Head of caudate nucleus (tissue), 42 donors: ENCODE measurements at regions not wholly inside any gene's neighbourhood (a gene's known extent, or its start where the extent isn't known, plus 50 kb on each side); places are given as distances from the start of the nearest gene placed in this dataset.
"Not testable (repeated sequence)": the region's sequence is repeated elsewhere in the genome, so short reads cannot be mapped to it uniquely, and the experiment has no call there.

Experiments used
- DNase-seq, 42 donors: peaks; one replicate each; pipeline versions ENCODE4 v3.0.0 to v3.0.0-alpha.2; 2020 to 2021; ENCODE audit warnings: mixed read lengths in 7 of 42
- intact Hi-C: fragments of 100-400 bp; cut with DNase I; formaldehyde crosslinking; loops from one replicate; pipeline ENCODE4 v1.15.0; 2022

DNA sequence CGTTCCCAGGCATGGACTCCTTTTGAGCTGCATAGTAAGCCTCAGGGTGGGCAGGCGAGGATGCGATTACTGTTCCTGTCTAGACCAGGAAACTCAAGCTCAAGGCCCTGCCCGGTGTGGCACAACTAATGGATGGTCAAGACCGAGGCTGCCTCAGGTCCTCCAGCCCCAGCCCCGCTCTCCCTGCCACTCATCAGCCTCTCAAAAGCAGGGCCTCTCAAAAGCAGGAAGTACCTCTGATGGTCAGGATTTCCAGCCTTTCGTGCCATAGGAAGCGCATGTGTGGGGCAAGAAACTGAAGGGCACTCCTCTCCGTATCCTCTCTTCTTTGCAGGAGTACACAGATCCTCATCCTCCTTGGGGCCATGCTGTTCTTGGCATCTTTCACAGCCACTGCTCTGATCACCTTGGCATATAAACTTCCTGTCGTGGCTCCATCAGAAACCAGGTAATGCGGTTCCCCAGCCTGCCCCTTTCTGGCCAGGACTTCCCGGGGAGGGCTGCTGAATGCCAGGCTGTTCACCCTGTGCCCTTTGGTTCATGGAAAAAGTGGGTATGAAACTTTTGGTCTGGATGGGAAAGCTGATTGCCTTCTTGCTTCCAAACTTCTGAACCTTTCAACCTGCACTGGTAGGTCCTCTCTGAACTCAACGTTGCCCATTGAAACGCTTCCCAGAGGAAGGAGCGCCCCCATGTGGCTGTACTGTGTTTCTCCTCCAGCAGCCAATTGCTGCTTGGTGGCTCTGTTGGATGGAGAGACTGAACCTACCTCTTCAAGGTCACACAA, 82.8 kb upstream of the SEC11C start:
- intact Hi-C loops: no loop called here
- DNase-seq: peak in 41 of 42 donors; percentile 63 to 96 (median 86)

DNA sequence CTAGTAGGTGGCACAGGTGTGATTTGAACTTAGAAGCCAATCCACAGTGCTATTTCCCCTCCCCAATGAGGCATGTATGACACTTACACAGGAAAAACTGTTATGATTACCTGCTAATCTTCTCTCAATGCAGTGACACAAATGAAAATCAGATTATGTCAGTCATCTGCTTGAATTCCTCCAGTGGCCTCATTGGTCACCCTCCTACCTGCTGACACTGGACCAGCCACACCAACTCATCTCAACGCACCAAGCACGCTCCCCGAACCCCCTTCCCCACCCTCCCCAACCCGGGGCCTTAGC, 82.2 kb upstream of the SEC11C start:
- intact Hi-C loops: no loop called here

DNA sequence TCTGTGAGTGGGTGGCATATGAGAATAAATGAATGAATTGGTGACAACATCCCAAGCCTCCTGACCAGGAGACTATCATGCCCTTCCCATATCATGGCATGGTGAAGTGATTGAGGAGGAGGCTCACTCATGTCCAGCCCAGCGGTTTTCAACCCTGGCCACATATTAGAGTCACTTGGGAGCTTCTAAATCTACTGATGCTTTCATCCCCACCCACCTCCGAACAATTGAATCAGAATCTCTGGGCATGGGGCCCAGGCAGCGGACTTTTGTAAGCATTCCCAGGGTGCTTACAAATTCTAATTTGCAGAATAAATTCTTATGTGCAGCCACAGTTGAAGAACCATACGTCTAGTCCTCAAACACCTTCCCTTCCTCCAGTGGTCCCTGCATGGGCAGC, 81.7 kb upstream of the SEC11C start:
- DNase-seq: no peak
- intact Hi-C loops: no loop called here

More for the DNA sequence above, 82.2 kb upstream of the SEC11C start:
- DNase-seq: no peak

DNA sequence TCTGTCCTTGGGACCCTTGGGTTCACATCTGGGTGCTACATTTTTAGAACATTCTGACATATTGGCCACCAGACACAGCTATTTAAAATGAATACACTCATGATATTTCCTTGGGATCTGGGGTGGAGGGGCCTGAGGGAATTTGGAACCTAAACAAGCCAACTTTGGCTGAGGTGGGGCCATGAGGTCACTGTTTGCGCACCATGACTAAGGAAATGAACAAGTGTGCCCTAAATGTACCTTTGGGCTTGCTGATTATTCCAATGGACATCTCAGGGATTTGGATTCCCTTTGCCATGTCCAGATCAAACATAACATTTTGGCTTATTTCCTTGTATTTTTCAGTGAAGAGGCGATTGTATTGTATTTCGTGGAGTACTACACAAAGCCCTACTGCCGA, 80.5 kb upstream of the SEC11C start:
- intact Hi-C loops: no loop called here
- DNase-seq: no peak

DNA sequence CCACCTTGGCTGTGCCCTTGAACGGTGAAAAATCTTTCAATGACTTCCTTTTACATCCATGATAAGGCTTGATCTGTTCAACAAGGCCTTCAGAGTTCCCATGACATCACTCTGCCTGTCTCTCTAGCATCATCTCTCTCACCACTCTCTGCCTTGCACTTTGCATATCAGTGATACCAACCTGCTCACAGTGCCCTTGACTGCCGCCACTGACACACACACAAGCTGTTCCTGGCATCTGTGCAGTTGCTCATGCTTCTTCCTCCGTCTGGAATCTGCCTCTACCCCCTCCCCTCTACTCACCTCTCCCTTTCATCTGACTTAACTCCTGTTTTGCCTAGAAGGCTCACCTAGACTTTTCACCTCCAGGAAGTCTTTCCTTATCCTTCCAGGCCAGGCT, 79.1 kb upstream of the SEC11C start:
- intact Hi-C loops: no loop called here
- no peak for DNase-seq

DNA sequence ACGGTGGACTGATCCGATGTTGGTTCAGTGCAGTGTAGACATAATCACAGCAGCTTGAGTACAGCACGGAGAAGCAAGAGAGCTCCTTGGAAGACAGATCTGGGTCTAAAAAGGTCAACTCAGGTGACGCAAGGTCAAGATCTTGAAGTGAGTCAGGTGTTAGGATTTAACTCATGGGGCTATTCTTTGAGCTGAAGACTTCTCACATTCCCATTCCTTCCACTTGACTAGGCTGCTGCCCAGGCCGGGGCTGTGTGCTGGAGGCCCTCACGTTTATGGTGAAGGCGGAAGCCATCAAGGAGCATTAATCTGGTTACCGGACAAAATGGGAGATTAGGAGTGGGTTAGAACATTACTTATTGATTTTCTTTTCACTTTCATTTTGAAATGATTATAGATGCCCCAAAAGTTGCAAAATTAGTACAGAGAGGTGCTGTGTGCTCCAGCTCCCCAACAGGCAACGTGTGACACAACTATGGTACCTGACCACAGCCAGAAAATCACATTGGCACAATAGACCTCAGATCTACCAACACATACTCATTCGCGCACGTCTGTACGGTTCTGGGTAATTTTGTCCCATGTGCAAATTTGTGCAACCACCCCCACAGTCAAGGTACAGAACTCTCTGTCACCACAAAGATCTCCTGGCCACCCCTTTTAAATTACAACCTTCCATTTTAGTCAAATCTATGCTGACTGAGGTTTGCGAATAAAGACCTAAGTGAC, 77.6 kb upstream of the SEC11C start:
- no peak for DNase-seq
- intact Hi-C loops: no loop called here

DNA sequence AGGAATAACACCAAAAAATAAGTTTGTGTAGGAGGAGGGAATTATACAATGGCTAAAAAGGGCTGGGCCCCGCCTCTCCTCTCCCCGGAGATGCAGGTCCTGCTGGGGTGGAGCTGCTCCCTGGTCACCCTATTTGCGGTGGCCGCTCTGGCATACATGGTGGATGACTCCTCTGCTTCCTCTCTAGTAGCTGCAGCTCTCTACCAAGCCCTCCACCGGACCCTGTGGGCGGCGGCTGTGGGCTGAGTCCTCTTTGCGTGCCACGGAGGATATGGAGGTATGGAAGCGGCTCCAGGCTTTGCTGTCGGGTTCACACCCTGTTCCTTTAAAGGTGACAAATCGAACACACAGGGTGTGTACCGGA, 77.1 kb upstream of the SEC11C start:
- no peak for DNase-seq
- intact Hi-C loops: no loop called here

DNA sequence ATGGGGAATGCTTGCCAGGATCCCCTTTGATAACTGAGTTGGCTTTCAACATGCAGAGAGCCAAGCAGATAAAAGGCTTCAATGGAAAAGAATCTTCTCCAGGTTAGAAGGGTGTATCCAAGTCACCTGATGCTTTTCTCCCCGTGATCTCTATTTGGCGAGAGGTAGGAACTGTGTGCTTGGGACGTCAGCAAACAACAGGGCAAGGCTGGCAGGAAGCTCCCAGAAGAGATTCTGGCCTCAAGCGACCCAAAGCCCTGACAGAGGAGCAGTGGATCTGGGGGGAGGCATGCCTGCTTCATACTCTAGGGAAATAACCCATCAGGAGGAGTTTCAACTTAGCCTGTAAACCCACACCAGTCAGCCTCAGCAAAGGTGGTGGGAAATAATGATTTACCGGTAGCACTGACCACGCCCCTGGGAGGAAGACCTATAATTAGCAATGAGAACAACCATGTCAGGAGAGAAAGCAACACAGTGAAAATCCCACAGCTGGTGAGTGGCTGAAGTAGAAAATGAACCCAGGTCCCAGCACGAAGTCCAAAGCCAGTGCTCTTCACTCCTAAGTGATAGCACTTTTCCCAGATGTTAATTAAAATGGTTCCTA, 76.3 kb upstream of the SEC11C start:
- DNase-seq: no peak
- intact Hi-C loops: no loop called here

DNA sequence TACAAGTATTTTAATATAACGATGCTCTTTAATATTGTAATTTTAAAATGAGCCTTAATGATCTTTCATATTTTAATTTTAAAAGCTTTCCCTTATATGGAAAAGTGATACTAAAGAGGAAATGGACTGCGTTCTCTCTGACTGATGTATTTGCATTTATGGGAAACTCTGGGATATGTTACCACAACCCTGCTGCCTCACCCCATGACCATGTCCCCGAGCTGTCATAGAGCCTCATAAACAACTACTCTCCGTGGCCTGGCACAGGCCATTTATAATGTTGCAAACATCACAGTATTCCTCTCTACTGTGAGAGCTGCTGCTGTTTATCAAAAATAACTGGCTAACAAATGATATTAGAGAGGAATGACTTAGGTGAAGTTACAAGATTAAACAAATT, 75.8 kb upstream of the SEC11C start:
- intact Hi-C loops: no loop called here
- no peak for DNase-seq

DNA sequence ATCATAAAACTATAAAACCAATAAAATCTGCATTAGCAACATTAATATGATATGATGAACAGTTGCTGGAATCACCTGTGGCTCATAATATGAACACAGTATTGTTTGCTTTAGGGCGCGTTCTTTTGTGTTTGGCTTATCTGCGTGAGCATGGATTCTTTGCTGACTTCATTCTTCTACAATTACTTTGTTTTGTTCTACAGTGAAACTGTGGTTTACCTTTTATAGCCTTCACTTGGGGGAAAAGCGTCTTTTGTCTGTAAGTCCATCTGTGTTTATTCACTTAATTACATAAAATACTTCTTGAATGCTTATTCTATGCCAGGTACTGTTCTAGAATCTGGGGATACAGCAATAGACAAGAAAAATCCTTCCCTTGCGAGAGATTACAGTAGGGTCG, 74.0 kb upstream of the SEC11C start:
- DNase-seq: no peak
- intact Hi-C loops: no loop called here

DNA sequence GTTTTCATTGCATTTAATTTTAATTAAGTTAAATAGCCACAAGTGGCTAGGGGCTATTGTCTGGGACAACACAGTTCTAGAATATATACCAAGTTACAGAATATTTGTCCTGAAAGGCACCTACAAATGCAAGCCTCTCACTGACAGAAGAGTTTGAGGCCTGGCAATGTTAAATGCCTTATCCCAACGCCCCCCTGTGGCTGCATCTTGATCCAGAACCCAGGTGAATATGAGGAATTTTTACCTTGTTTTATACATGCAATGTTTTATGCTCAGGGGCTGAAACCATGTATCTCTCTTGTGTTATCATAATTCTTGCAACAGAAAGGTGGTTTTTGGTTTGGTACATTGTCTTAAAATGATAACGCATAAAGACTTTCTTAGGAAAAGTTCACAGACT, 71.8 kb upstream of the SEC11C start:
- DNase-seq: peak in 37 of 42 donors; percentile 17 to 80 (median 55)
- intact Hi-C loops: no loop called here

DNA sequence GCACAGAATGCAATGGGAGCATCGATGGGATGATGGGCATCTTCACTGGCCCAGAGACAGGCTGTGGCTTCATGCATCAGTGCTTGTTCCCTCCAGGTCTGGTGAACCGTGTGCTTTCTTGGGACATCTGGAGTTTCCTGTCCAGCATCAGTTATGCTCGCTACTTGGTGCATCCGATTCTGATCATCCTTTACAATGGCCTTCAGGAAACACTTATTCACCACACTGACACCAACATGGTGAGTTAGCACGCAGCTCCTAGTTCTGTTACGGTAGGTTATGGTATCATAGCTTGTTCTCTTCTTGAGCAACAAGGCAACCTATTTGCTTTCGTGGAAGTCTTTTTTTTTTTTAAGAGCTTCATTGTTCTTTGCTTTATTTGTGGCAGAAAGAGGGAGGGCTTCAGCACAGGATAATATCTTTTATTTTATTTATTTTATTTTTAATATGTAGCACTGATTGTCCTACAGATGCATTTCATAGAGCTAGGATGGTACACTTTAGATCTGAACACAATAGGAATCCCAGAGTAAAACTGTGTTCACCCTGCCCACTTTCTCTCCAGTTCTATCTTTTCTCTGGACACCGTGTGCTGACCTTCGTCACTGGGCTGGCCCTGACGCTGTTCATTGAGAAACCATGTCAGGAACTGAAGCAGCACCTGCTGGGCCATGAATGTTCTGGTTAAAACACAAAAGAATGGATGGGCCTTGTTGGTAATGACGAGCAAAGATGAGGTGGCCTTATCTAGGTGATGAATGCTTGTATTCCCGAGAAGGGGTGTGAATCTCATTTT, 71.2 kb upstream of the SEC11C start:
- intact Hi-C loops: no loop called here

DNA sequence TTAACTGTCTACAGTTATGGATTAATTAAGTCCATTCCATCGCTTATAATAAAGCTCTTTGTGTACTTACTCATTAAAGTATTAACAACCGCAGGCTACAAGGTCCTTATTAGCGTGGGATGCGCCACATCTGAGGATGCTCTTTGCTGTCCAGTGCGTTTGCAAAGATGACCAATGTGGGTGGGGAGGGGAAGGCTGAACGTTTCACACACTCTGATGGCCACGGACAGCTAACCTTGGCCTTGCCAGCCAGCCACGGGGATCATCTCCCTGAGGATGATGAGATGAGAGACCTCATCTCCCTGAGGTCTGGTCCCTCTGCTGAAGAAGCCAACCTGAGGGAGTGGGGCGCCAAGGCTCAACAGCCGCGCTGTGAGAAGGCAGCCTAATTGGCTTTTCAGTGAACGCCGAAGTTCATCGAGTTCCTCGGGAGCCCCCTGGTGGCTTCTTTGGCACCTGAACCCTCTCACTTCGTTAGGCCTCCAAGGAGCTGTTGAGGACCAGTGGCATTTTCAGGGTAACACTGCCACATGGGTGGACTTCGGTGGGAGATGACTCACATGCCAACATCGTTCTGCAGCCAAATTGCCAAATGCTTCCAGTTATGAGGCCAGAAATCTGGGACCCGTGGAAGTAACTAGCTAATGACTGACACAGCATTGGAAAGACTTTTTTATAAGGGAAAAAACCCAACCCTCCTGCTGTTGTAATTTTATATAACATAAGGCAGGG, 69.3 kb upstream of the SEC11C start:
- intact Hi-C loops: loop anchor here (2.0 kb wide), 1 partner anchor 290 kb away; no protein-coding TSS in a partner anchor

More for the DNA sequence above, 71.2 kb upstream of the SEC11C start:
- no peak for DNase-seq

DNA sequence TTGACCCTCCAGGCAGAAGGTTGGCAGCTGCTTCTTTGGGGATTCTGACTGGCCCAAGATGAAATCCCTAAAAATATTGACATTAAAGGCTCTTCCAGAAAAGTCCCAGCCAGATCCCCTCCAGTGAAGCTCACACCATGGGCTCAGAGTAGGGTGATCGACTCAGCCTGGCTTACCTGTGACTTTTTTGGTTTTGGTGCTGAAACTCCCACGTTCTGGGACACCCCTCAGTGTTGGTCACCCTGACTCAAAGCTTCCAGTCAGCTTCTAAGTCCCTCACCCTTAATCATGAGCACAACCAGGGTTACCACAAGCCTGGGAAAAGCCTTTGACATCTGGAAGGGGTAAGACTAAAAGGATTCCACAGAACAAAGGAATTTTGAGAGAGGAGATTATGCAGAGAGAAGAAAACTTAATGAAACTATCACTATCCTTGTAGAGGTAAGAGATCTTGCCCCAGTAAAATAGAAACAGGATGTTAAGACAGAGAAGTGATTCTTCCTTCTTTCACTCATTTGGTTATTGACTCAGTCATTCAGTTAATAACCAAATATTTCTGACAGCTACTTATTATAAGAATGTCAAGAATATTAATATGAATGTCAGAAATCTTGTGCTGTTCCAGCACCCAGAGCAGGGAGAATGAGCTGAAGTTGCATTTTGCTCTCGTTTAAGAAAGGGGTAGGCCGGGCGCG, 66.8 kb upstream of the SEC11C start:
- no peak for DNase-seq
- intact Hi-C loops: no loop called here

More for the DNA sequence above, 69.3 kb upstream of the SEC11C start:
- DNase-seq: peak; percentile 78 to 98 (median 93)

DNA sequence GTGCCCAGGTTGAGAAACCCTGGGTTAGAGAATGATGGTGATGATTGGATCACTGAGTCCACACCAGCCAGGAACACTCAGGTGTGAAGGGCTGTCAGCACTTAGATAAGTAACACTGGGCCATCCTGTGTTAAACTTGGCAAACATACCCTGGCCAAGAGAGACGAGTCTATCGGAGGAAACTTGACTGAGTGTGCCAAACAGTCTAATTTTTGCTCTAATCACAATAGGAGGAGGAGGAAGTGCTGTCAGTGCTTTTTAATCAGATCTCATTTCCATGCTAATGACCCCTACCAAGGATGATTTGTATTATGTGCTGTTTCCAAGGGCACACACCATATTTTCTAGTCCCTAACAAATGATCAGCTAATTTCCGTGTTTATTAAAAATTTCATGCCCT, 63.8 kb upstream of the SEC11C start:
- intact Hi-C loops: no loop called here
- no peak for DNase-seq

DNA sequence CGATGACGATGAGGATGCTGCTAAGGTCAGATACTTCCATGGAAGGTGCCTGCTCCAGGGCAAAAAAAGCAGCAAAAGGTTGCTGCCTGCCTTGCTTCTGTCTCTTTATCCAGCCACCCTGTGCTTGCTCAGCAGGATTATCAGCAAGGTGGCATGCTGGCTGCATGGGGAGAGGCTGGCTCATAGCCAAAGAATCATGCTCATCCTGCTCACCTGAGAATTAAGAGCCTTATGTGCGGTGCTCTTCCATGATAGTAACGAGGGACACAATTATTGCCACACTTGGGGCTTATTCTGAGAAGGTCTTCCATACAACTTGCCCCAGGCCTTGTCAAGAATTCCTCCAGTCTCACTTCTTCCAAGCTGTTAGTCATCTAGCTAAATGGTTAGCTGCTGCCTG, 60.4 kb upstream of the SEC11C start:
- intact Hi-C loops: no loop called here
- no peak for DNase-seq

DNA sequence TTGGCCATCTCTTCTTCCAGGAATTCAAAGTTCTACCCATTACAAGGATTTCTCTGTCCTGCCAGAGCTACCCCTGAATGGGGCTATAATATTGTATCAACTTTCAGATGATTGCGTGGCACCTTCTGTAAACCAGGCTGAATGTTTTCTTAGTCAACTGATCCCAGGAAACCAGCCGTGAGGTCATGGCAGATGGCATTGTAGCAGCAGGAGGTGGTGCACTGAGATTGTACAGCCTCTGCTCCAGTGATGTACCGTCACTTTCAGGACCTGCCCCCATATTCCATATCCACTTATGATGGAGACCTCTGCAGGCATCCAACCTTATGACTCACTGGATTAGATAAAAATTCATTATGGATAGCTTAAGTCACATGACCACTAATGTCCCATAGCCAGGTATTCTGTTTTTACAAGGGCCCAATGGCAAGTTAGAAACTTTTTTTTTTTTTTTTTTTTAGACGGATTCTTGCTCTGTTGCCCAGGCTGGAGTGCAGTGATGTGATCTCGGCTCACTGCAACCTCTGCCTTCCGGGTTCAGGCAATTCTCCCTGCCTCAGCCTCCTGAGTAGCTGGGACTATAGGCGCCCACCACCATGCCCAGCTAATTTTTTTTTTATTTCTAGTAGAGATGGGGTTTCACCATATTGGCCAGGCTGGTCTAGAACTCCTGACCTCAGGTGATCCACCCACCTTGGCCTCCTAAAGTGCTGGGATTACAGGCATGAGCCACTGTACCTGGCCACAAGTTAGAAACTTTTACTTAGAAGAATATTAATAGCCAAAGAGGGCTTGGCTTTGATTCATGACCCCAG, 59.8 kb upstream of the SEC11C start:
- DNase-seq, intact Hi-C loops: not testable (repeated sequence)
